ENCODE measurements at regions not wholly inside any gene's neighbourhood (a gene's known extent, or its start where the extent isn't known, plus 50 kb on each side); places are given as distances from the start of the nearest gene placed in this dataset.

GRCh38 chr18:73249030-73249429, 381.2 kb upstream of the NETO1 start:
- TF ChIP-seq CTCF (IDR thresholded peaks at IDR 0.05), result no peak
- TF ChIP-seq POLR2A (IDR thresholded peaks at IDR 0.05), result no peak
- TF ChIP-seq EP300 (IDR thresholded peaks at IDR 0.05), result no peak
